ENCODE measurements at regions not wholly inside any gene's neighbourhood (a gene's known extent, or its start where the extent isn't known, plus 50 kb on each side); places are given as distances from the start of the nearest gene placed in this dataset.
A peak's percentile ranks its signal among the peaks of the same experiment; 100 is the strongest.

DNA sequence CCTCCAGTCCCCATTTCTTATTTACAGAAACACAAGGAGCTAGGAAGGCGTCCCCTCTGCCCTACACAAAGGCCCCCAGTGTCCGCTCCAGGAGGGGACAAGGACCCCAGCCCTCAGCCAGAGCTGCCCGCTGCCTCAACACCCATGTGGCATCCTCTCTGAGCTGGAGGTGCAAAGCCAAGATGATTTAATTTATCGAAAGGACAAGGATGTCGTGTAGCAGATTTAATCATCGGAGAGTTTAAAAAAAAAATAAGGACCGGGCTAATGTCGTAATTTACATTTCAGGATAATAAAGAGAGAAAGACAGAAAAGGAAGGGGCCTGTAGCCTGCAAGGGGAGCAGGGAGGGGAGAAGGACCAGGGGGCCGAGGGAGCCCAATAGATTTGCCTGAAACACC is 68.3 kb upstream of the CASZ1 start:
- H2AK5ac ChIP-seq (ENCODE audit: low read length, severe bottlenecking): no peak overlapping the region
- WGBS: 88% methylated on average over 8 of the region's 9 CpGs
- DNase-seq: no peak
- H3K23ac ChIP-seq (ENCODE audit: low read length in 2 of 2): no peak overlapping the region
- no peak overlapping the region for H3K14ac ChIP-seq (ENCODE audit: low read length in 2 of 2)
- no peak overlapping the region for H3K27ac ChIP-seq (ENCODE audit: low read length, poor library complexity, severe bottlenecking)
- H2AFZ ChIP-seq (ENCODE audit: low read depth, low read length): no peak overlapping the region
- no peak overlapping the region for H3K4ac ChIP-seq (ENCODE audit: low read depth in 1 of 2, low read length in 2 of 2)
- H4K91ac ChIP-seq (ENCODE audit: low read length): no peak overlapping the region
- no peak overlapping the region for H3K4me3 ChIP-seq (ENCODE audit: insufficient read depth in 1 of 2, low read depth in 1 of 2, low read length in 2 of 2)
- no peak overlapping the region for H3K9ac ChIP-seq (ENCODE audit: low read length)
- no peaks in the 10 kb centered on the region for H3K9me3 ChIP-seq (ENCODE audit: control insufficient read depth, low read length)
- H3K18ac ChIP-seq (ENCODE audit: low read depth in 1 of 2, low read length in 2 of 2): no peak overlapping the region
- no peak overlapping the region for H2BK5ac ChIP-seq (ENCODE audit: low read depth, low read length, poor library complexity, severe bottlenecking)
- H3K4me2 ChIP-seq (ENCODE audit: low read length, poor library complexity, severe bottlenecking): no peak overlapping the region
- H3K36me3 ChIP-seq (ENCODE audit: control insufficient read depth in 1 of 2, insufficient read depth in 2 of 2, low read depth in 1 of 2, low read length in 2 of 2): no peaks in the 10 kb centered on the region
- H2BK120ac ChIP-seq (ENCODE audit: low read depth, low read length): no peak overlapping the region
- peaks cover 10% of the 10 kb centered on the region for H3K4me1 ChIP-seq (ENCODE audit: control insufficient read depth, insufficient read depth, low read depth, low read length)
- H3K27me3 ChIP-seq (ENCODE audit: control insufficient read depth in 1 of 2, insufficient read depth in 1 of 2, low read length in 2 of 2): peaks cover 83 to 93% of the 10 kb centered on the region in 2 experiments
- no peak overlapping the region for H2BK15ac ChIP-seq (ENCODE audit: low read depth, poor library complexity, severe bottlenecking)
- peak overlapping the region in 1 of 2 experiments; percentile 22 for H2BK12ac ChIP-seq (ENCODE audit: low read length in 2 of 2)
- H3K79me1 ChIP-seq (replicated peaks; ENCODE audit: low read length, poor library complexity, severe bottlenecking): no peaks in the 10 kb centered on the region
- H4K8ac ChIP-seq (ENCODE audit: low read length): no peak overlapping the region

DNA sequence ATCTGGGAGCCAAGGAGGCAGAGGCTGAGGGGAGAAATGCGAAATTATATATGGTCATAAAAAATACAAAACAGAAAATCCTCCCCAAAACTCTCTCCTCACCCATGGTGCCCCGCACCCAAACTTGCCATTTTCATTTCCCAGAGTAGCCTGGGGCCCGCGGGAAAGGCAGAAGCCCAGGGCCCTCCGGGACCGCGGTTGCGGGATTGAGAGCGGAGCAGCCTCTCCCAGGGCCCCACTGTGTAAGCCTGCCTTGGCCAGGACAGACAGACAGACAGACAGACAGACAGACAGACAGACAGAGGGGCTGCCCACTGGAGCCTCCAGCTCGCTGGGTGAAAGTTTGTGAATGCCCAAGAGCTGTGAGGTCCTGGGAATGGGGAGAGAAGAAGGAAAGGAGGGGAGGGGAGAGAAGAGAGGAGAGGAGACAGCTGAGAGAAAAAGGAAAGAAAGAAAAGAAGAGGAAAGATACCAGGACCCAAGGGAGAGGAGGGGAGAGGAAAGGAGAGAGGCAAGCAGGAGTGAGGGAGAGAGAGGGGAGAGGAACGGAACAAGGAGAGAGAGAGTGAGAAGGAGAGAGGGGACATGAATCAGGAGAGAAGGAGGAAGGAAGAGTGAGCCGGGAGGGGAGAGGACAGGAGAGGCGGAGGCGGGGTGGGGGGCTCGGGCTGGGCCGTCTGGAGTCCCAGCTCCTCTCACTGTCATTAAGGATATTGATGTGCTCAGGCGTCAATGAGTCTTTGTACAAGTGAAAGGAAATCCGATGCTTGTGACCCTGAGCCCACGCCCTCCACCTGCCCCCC is 69.3 kb upstream of the CASZ1 start:
- H2BK12ac ChIP-seq (ENCODE audit: low read length in 2 of 2): no peak overlapping the region
- 69% methylated on average over 12 of the region's 19 CpGs for WGBS
- H3K14ac ChIP-seq (ENCODE audit: low read length in 2 of 2): no peak overlapping the region
- H2BK120ac ChIP-seq (ENCODE audit: low read depth, low read length): no peak overlapping the region
- no peak for DNase-seq
- no peak overlapping the region for H4K8ac ChIP-seq (ENCODE audit: low read length)
- no peak overlapping the region for H2AFZ ChIP-seq (ENCODE audit: low read depth, low read length)
- H3K36me3 ChIP-seq (ENCODE audit: control insufficient read depth in 1 of 2, insufficient read depth in 2 of 2, low read depth in 1 of 2, low read length in 2 of 2): no peaks in the 10 kb centered on the region
- H2BK15ac ChIP-seq (ENCODE audit: low read depth, poor library complexity, severe bottlenecking): no peak overlapping the region
- H3K4ac ChIP-seq (ENCODE audit: low read depth in 1 of 2, low read length in 2 of 2): no peak overlapping the region
- no peak overlapping the region for H3K9ac ChIP-seq (ENCODE audit: low read length)
- H3K18ac ChIP-seq (ENCODE audit: low read depth in 1 of 2, low read length in 2 of 2): no peak overlapping the region
- H3K79me1 ChIP-seq (replicated peaks; ENCODE audit: low read length, poor library complexity, severe bottlenecking): no peaks in the 10 kb centered on the region
- H2BK5ac ChIP-seq (ENCODE audit: low read depth, low read length, poor library complexity, severe bottlenecking): no peak overlapping the region
- no peak overlapping the region for H3K27ac ChIP-seq (ENCODE audit: low read length, poor library complexity, severe bottlenecking)
- peaks cover 10% of the 10 kb centered on the region for H3K4me1 ChIP-seq (ENCODE audit: control insufficient read depth, insufficient read depth, low read depth, low read length)
- no peak overlapping the region for H3K4me3 ChIP-seq (ENCODE audit: insufficient read depth in 1 of 2, low read depth in 1 of 2, low read length in 2 of 2)
- H3K27me3 ChIP-seq (ENCODE audit: control insufficient read depth in 1 of 2, insufficient read depth in 1 of 2, low read length in 2 of 2): peaks cover 82 to 93% of the 10 kb centered on the region in 2 experiments
- H3K4me2 ChIP-seq (ENCODE audit: low read length, poor library complexity, severe bottlenecking): no peak overlapping the region
- no peaks in the 10 kb centered on the region for H3K9me3 ChIP-seq (ENCODE audit: control insufficient read depth, low read length)
- H4K91ac ChIP-seq (ENCODE audit: low read length): no peak overlapping the region
- H2AK5ac ChIP-seq (ENCODE audit: low read length, severe bottlenecking): no peak overlapping the region
- no peak overlapping the region for H3K23ac ChIP-seq (ENCODE audit: low read length in 2 of 2)

DNA sequence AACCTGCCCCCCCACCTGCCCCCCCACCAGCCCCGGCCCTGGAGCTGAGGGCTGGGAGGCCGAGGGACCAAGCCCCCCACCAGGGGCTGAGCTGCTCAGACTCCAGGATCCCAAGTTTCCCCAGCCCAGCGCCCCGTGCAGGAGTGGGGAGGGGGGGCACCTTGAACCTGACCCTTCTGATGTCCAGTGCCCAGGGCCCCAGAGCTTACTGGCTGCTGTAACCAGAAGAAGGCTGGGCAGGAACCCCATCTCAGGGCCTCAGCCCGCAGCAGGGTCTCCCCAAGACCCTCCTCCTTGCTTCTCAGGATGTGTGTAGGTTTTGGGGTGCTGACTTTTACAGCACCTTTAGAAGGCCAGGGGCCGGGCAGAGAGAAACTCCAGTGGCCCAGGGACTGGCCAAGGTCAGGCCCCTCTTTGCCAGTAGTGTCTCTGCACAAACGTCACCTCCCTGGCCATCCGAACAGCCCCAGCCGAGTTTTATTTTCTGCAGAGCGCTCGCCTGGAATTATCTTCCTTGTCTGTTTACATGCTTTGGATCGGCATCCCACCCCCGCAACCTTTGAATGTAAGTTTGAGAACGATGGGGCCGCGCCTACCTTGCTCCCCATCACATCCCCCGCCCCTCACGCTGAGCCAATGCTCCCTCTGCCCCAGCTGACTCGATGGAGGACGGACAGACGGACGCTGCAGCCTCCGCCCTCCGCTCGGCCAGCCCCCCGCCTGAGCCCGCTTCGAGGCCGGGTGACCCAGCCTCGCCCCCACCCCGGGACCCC is 70.1 kb upstream of the CASZ1 start:
- Histone ChIP-seq H2AFZ (ENCODE audit: low read depth, low read length) (no peak overlapping the region), H3K27ac (ENCODE audit: low read length, poor library complexity, severe bottlenecking) (no peak overlapping the region), H3K9ac (ENCODE audit: low read length) (no peak overlapping the region), H4K91ac (ENCODE audit: low read length) (no peak overlapping the region), H3K4ac (ENCODE audit: low read depth in 1 of 2, low read length in 2 of 2) (no peak overlapping the region), H3K23ac (ENCODE audit: low read length in 2 of 2) (no peak overlapping the region), H3K4me3 (ENCODE audit: insufficient read depth in 1 of 2, low read depth in 1 of 2, low read length in 2 of 2) (peak overlapping the region; percentile 39 to 65), H2BK5ac (ENCODE audit: low read depth, low read length, poor library complexity, severe bottlenecking) (no peak overlapping the region), H3K4me1 (ENCODE audit: control insufficient read depth, insufficient read depth, low read depth, low read length) (peaks cover 10% of the 10 kb centered on the region), H2AK5ac (ENCODE audit: low read length, severe bottlenecking) (no peak overlapping the region), H3K79me1 (replicated peaks; ENCODE audit: low read length, poor library complexity, severe bottlenecking) (no peaks in the 10 kb centered on the region), H3K18ac (ENCODE audit: low read depth in 1 of 2, low read length in 2 of 2) (no peak overlapping the region), H3K9me3 (ENCODE audit: control insufficient read depth, low read length) (no peaks in the 10 kb centered on the region), H2BK15ac (ENCODE audit: low read depth, poor library complexity, severe bottlenecking) (no peak overlapping the region), H2BK120ac (ENCODE audit: low read depth, low read length) (no peak overlapping the region), H3K27me3 (ENCODE audit: control insufficient read depth in 1 of 2, insufficient read depth in 1 of 2, low read length in 2 of 2) (peaks cover 75 to 88% of the 10 kb centered on the region in 2 experiments), H3K14ac (ENCODE audit: low read length in 2 of 2) (no peak overlapping the region), H2BK12ac (ENCODE audit: low read length in 2 of 2) (no peak overlapping the region), H3K4me2 (ENCODE audit: low read length, poor library complexity, severe bottlenecking) (peak overlapping the region; percentile 92), H3K36me3 (ENCODE audit: control insufficient read depth in 1 of 2, insufficient read depth in 2 of 2, low read depth in 1 of 2, low read length in 2 of 2) (no peaks in the 10 kb centered on the region), H4K8ac (ENCODE audit: low read length) (no peak overlapping the region)
- 9% methylated on average over 23 of the region's 31 CpGs for WGBS
- DNase-seq: peak; percentile 22

DNA sequence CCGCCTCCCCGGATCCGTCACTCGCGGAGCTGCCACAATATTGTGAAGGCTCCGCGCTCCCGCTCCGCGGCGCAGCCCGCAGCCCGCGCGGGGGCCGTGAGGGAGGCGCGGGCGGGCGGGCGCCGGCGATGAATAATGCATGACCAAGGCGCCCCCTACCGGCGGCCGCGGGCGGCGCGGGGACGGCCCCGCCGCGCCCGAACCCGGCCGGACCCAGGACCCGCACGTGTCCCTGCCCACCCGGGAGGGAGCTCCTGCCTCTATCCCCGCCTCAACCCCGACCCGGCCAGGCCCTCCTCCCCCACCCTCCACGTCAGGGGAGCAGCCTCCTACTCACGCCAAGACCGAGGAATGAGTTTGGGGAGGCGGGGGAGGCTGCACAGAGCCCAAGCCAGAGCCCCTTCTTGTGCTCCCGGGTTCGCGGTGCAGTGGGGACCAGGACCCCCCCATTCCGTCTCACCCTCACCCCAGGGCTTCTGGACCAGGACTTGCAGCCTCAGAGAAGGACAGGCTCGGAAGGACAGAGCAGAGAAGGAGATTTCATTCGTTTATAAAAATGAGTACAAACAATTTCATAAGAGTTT is 70.8 kb upstream of the CASZ1 start:
- H2BK120ac ChIP-seq (ENCODE audit: low read depth, low read length): no peak overlapping the region
- H4K91ac ChIP-seq (ENCODE audit: low read length): no peak overlapping the region
- no peak overlapping the region for H2AK5ac ChIP-seq (ENCODE audit: low read length, severe bottlenecking)
- H2BK5ac ChIP-seq (ENCODE audit: low read depth, low read length, poor library complexity, severe bottlenecking): no peak overlapping the region
- no peak overlapping the region for H3K4ac ChIP-seq (ENCODE audit: low read depth in 1 of 2, low read length in 2 of 2)
- H3K36me3 ChIP-seq (ENCODE audit: control insufficient read depth in 1 of 2, insufficient read depth in 2 of 2, low read depth in 1 of 2, low read length in 2 of 2): no peaks in the 10 kb centered on the region
- H4K8ac ChIP-seq (ENCODE audit: low read length): peak overlapping the region; percentile 57
- H3K27me3 ChIP-seq (ENCODE audit: control insufficient read depth in 1 of 2, insufficient read depth in 1 of 2, low read length in 2 of 2): peaks cover 73 to 88% of the 10 kb centered on the region in 2 experiments
- no peak overlapping the region for H2BK12ac ChIP-seq (ENCODE audit: low read length in 2 of 2)
- WGBS: 7% methylated on average over 7 of the region's 54 CpGs
- no peaks in the 10 kb centered on the region for H3K79me1 ChIP-seq (replicated peaks; ENCODE audit: low read length, poor library complexity, severe bottlenecking)
- H2AFZ ChIP-seq (ENCODE audit: low read depth, low read length): no peak overlapping the region
- DNase-seq: peak; percentile 45
- peak overlapping the region; percentile 55 for H3K9ac ChIP-seq (ENCODE audit: low read length)
- peak overlapping the region in 1 of 2 experiments; percentile 75 for H3K23ac ChIP-seq (ENCODE audit: low read length in 2 of 2)
- H3K4me2 ChIP-seq (ENCODE audit: low read length, poor library complexity, severe bottlenecking): peak overlapping the region; percentile 92
- H3K27ac ChIP-seq (ENCODE audit: low read length, poor library complexity, severe bottlenecking): no peak overlapping the region
- H3K14ac ChIP-seq (ENCODE audit: low read length in 2 of 2): no peak overlapping the region
- peak overlapping the region; percentile 40 to 68 for H3K4me3 ChIP-seq (ENCODE audit: insufficient read depth in 1 of 2, low read depth in 1 of 2, low read length in 2 of 2)
- H3K4me1 ChIP-seq (ENCODE audit: control insufficient read depth, insufficient read depth, low read depth, low read length): peaks cover 10% of the 10 kb centered on the region
- H3K9me3 ChIP-seq (ENCODE audit: control insufficient read depth, low read length): no peaks in the 10 kb centered on the region
- H2BK15ac ChIP-seq (ENCODE audit: low read depth, poor library complexity, severe bottlenecking): peak overlapping the region; percentile 36
- peak overlapping the region; percentile 24 to 68 for H3K18ac ChIP-seq (ENCODE audit: low read depth in 1 of 2, low read length in 2 of 2)
